Mesodermal cell (in vitro differentiated cells): ENCODE measurements at regions not wholly inside any gene's neighbourhood (a gene's known extent, or its start where the extent isn't known, plus 50 kb on each side); places are given as distances from the start of the nearest gene placed in this dataset.
"Not testable (repeated sequence)": the region's sequence is repeated elsewhere in the genome, so short reads cannot be mapped to it uniquely, and the experiment has no call there.

Experiments used
- H3K27ac ChIP-seq: 2 replicates; pipeline ENCODE4 v1.7.0; 2013; ENCODE audit warnings: mild to moderate bottlenecking, low read depth, low read length, moderate library complexity; ENCODE audit not compliant: severe bottlenecking
- H3K36me3 ChIP-seq: 2 replicates; pipeline ENCODE4 v1.7.1; 2013; ENCODE audit warnings: mild to moderate bottlenecking, low read length, moderate library complexity; ENCODE audit not compliant: control insufficient read depth, insufficient read depth
- H3K4me1 ChIP-seq: one replicate; pipeline ENCODE4 v1.7.1; 2013; ENCODE audit warnings: mild to moderate bottlenecking, low read length; ENCODE audit not compliant: insufficient read depth, control insufficient read depth, poor library complexity, severe bottlenecking
- H3K4me3 ChIP-seq: 2 replicates; pipeline ENCODE4 v1.7.0; 2013; ENCODE audit warnings: low read length, control low read depth, mild to moderate bottlenecking; ENCODE audit not compliant: insufficient read depth, poor library complexity, severe bottlenecking; ENCODE audit errors: extremely low read depth
- H3K9me3 ChIP-seq: 2 replicates; pipeline ENCODE4 v1.7.1; 2013; ENCODE audit warnings: mild to moderate bottlenecking, low read length, moderate library complexity; ENCODE audit not compliant: control insufficient read depth
- WGBS, 2 experiments: methylation state at CpG; one replicate each; pipeline ENCODE4 v1.1.5; 2013; ENCODE audit warnings: missing lambda C conversion rate in 2 of 2; ENCODE audit not compliant: insufficient coverage in 2 of 2; 5-methylcytosine and 5-hydroxymethylcytosine counted together

DNA sequence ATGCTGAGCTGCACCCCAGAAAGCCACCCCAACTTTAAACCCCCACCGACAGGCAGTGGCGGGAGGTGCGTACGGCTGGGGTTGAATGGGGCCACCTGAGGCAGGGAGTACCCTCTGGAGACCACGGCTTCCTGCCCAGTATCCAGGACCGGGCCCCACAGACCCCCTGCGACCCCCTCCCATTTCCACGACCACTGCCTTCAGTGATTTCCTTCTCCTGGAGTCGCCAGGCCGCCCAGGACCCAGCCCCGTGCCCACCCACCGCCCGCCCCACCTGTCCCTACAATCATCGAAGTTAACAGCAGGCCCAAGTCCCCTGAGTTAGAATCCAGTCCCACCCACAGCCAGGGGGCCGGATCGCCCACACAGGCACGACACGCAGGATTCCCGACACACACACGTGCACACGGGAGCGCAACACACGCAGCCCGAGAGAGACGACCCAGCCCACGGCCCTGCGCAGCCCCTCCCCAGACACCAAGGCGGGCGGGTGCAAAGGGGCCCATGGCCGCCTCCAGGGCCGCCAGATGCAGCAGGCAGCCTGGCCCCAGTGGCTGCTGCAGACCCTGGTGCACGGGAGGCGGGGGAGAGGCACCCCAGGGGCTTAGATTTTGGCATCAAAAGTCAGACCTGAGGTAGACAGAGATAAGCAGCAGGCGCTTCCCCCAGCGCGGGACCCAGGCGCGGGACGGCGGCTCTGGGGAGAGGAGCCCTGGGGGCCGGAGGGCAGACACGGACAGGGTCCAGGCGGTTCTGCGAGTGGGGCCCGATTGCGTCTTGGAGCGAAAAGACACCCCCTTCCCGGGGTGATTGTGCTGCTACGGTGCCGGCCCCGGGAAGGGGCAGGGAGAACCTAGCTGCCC is 104.8 kb downstream of the SPATA31A6 start:
- H3K27ac ChIP-seq, H3K4me1 ChIP-seq, H3K9me3 ChIP-seq, H3K4me3 ChIP-seq, H3K36me3 ChIP-seq: not testable (repeated sequence)
- WGBS, 2 experiments = 91 to 96% methylated on average over 18 of the region's 51 CpGs

GRCh38 chr9:42288865-42289229 is 105.4 kb downstream of the SPATA31A6 start:
- H3K4me1 ChIP-seq, H3K9me3 ChIP-seq, H3K27ac ChIP-seq, H3K4me3 ChIP-seq, H3K36me3 ChIP-seq: not testable (repeated sequence)
- WGBS, 2 experiments = no CpG with 5 or more reads among the region's 11 CpGs

GRCh38 chr9:42300124-42300523 is 116.7 kb downstream of the SPATA31A6 start:
- not testable (repeated sequence) for H3K9me3 ChIP-seq, H3K36me3 ChIP-seq, H3K4me1 ChIP-seq, H3K4me3 ChIP-seq, H3K27ac ChIP-seq

DNA sequence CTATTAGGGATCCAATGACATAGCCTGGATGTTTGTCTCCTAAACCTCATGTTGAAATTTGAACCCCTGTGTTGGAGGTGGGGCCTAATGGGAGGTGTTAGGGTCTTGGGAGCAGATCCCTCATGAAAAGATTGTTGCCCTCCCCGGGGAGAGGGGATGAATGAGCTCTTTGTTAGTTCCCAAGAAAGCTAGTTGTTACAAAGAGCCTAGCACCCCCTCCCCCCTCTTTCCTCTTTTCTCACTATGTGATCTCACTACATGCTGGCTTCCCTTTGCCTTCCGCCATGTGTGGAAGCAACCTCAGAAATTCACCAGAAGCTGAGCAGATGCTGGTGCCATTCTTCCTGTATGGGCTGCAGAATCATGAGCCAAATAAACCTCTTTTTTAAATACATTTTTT is 123.2 kb downstream of the SPATA31A6 start:
- not testable (repeated sequence) for H3K4me3 ChIP-seq, H3K9me3 ChIP-seq, H3K27ac ChIP-seq, H3K36me3 ChIP-seq, H3K4me1 ChIP-seq
- WGBS, 2 experiments = no CpG with 5 or more reads among the region's 2 CpGs

DNA sequence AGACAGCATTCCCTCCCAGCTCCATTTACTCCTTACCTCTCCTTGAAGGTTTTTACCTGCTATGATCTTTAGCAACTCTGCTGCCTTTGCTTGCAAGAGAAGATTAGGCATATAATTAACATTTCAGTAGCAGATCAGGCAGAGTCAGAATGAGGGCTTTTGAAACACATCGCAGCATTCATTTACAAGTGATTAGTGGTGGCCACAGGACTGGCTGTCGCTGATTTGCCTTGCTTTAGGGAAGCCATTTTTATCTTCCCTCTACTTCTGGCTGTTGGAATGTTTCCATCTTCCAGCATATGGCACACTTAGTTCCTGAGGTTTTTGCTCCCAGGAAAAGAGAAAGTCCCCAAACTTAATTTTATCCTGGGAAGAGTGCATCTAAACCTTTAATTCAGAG is 124.0 kb downstream of the SPATA31A6 start:
- not testable (repeated sequence) for H3K27ac ChIP-seq, H3K4me1 ChIP-seq, H3K4me3 ChIP-seq, H3K9me3 ChIP-seq, H3K36me3 ChIP-seq
- 0% methylated on average over 1 of the region's 2 CpGs; no CpG with 5 or more reads in 1 of the 2 experiments for WGBS, 2 experiments

- not testable (repeated sequence) for H3K27ac ChIP-seq, H3K36me3 ChIP-seq, H3K9me3 ChIP-seq, H3K4me1 ChIP-seq, H3K4me3 ChIP-seq
- WGBS, 2 experiments = no CpG with 5 or more reads among the region's 2 CpGs
Observed at GRCh38 chr9:42310972-42311371, 127.5 kb downstream of the SPATA31A6 start.

GRCh38 chr9:42316026-42316425 is 132.6 kb downstream of the SPATA31A6 start:
- not testable (repeated sequence) for H3K36me3 ChIP-seq, H3K27ac ChIP-seq, H3K4me3 ChIP-seq, H3K9me3 ChIP-seq, H3K4me1 ChIP-seq
- no CpG with 5 or more reads among the region's 5 CpGs for WGBS, 2 experiments

GRCh38 chr9:42317677-42318076 is 134.2 kb downstream of the SPATA31A6 start:
- H3K36me3 ChIP-seq, H3K27ac ChIP-seq, H3K9me3 ChIP-seq, H3K4me1 ChIP-seq, H3K4me3 ChIP-seq: not testable (repeated sequence)
- 0% methylated on average over 1 of the region's 3 CpGs; no CpG with 5 or more reads in 1 of the 2 experiments for WGBS, 2 experiments

- not testable (repeated sequence) for H3K4me1 ChIP-seq, H3K27ac ChIP-seq, H3K9me3 ChIP-seq, H3K36me3 ChIP-seq, H3K4me3 ChIP-seq
- WGBS, 2 experiments = 0% methylated on average over 1 of the region's 7 CpGs; no CpG with 5 or more reads in 1 of the 2 experiments
Observed at GRCh38 chr9:42323084-42323809, 139.8 kb downstream of the SPATA31A6 start.

DNA sequence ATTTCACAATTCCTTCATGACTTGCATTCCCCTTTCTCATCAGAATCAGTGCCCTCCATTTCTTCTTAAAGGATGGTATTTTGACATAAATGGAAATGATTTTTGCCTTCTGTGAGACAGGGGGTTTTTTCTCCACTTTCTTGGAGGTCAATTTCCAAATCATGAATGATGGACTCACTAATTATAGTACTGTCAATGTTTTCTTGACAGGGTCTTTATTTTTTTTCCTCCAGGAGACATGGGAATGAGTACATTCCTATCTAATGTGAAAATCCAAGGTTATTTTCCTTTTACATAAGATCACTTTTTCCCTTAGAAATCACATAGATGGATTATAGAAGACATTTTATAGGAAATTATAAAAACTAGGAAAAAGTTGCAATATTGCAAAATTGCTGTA is 141.7 kb downstream of the SPATA31A6 start:
- H3K9me3 ChIP-seq, H3K4me1 ChIP-seq, H3K36me3 ChIP-seq, H3K27ac ChIP-seq, H3K4me3 ChIP-seq: not testable (repeated sequence)

- not testable (repeated sequence) for H3K9me3 ChIP-seq, H3K36me3 ChIP-seq, H3K4me1 ChIP-seq, H3K4me3 ChIP-seq, H3K27ac ChIP-seq
- WGBS, 2 experiments = no CpG with 5 or more reads among the region's 2 CpGs
Observed at GRCh38 chr9:42325561-42325960, 142.1 kb downstream of the SPATA31A6 start.
